22Rv1 (cell line): ENCODE measurements at regions not wholly inside any gene's neighbourhood (a gene's known extent, or its start where the extent isn't known, plus 50 kb on each side); places are given as distances from the start of the nearest gene placed in this dataset.

ENCODE experiments used
- ZFX ChIP-seq: fragments of 450-650 bp; IDR thresholded peaks from 2 replicates; pipeline ENCODE4 v1.6.1; 2017; ENCODE audit warnings: antibody characterized with exemption, borderline replicate concordance
- TF ChIP-seq, protein P1 (sequence below): fragments of 450-650 bp; IDR thresholded peaks from 2 replicates; pipeline ENCODE4 v1.5.1; 2017; ENCODE audit warnings: mild to moderate bottlenecking

DNA sequence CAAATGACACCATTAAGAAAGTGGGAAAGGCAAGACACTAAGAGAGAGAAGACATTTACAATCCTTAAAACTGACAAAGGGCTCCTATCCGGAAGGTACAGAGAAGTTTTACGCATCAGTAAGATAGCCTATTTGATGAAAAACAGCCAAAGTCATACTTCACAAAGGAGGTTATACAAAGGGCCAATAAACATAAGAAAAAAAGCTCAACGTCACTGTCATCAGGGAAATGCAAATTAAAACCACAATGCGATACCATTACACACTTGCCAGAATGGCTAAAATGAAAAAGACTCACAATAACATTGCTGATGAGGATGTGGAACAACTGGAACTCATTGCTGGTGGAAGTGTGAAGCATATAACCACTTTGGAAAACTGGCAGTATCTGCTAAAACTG lies 168.6 kb upstream of the FAR2 start:
- TF ChIP-seq, protein P1, sequence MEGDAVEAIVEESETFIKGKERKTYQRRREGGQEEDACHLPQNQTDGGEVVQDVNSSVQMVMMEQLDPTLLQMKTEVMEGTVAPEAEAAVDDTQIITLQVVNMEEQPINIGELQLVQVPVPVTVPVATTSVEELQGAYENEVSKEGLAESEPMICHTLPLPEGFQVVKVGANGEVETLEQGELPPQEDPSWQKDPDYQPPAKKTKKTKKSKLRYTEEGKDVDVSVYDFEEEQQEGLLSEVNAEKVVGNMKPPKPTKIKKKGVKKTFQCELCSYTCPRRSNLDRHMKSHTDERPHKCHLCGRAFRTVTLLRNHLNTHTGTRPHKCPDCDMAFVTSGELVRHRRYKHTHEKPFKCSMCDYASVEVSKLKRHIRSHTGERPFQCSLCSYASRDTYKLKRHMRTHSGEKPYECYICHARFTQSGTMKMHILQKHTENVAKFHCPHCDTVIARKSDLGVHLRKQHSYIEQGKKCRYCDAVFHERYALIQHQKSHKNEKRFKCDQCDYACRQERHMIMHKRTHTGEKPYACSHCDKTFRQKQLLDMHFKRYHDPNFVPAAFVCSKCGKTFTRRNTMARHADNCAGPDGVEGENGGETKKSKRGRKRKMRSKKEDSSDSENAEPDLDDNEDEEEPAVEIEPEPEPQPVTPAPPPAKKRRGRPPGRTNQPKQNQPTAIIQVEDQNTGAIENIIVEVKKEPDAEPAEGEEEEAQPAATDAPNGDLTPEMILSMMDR, result no peak
- no peak for TF ChIP-seq ZFX
